Amygdala (tissue), 56 donors: ENCODE measurements at regions not wholly inside any gene's neighbourhood (a gene's known extent, or its start where the extent isn't known, plus 50 kb on each side); places are given as distances from the start of the nearest gene placed in this dataset.

Source experiments
- DNase-seq, 56 donors: peaks; one replicate each; lab custom pipeline; 2025; lab: John Stamatoyannopoulos, UW

- no peak for DNase-seq
Measured at GRCh38 chr9:71218774-71219173, 97.4 kb upstream of the TRPM3 start.

GRCh38 chr9:71213633-71214032, 92.2 kb upstream of the TRPM3 start:
- no peak for DNase-seq

- DNase-seq = no peak
Measured at GRCh38 chr9:71210326-71210725, 88.9 kb upstream of the TRPM3 start.

- no peak for DNase-seq
Measured at GRCh38 chr9:71209890-71210289, 88.5 kb upstream of the TRPM3 start.

- no peak for DNase-seq
Measured at GRCh38 chr9:71202931-71203330, 81.5 kb upstream of the TRPM3 start.

GRCh38 chr9:71191708-71192107, 70.3 kb upstream of the TRPM3 start:
- DNase-seq = no peak

GRCh38 chr9:71183251-71183650, 61.8 kb upstream of the TRPM3 start:
- DNase-seq = no peak

GRCh38 chr9:71179183-71179582, 57.8 kb upstream of the TRPM3 start:
- DNase-seq = no peak

GRCh38 chr9:71177901-71178300, 56.5 kb upstream of the TRPM3 start:
- DNase-seq = no peak

GRCh38 chr9:71171517-71171916, 50.1 kb upstream of the TRPM3 start:
- no peak for DNase-seq
